ENCODE measurements at regions not wholly inside any gene's neighbourhood (a gene's known extent, or its start where the extent isn't known, plus 50 kb on each side); places are given as distances from the start of the nearest gene placed in this dataset.

DNA sequence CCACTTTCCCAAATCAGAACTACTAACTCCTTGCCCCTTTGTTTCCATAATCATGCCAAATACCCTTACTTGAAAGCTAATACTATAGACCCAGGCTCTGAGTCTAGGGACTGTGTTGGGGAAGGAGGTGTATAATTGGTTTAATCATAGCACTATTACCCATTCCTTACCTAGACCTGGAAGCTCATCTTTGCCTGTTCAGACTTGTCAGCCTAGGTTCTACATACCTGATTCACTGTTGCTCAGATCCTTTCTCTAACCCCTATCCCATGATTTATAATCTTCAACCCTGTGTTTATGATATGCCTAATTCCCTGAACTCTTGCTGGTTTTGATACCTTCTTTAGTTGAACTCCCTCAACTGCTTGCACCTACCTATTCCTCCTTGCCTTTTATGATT is 123.1 kb upstream of the GRIA3 start:
- Histone ChIP-seq H3K9me3 (no peaks in the 10 kb centered on the region), H3K4me3 (no peak overlapping the region), H3K36me3 (no peaks in the 10 kb centered on the region), H3K27ac (no peak overlapping the region), H3K4me1 (no peaks in the 10 kb centered on the region), H3K27me3 (no peaks in the 10 kb centered on the region)
- DNase-seq: no peak
- ATAC-seq (ENCODE audit: low FRiP score in 2 of 2): no peak
- TF ChIP-seq POLR2AphosphoS5 (IDR thresholded peaks at IDR 0.05): no peak

DNA sequence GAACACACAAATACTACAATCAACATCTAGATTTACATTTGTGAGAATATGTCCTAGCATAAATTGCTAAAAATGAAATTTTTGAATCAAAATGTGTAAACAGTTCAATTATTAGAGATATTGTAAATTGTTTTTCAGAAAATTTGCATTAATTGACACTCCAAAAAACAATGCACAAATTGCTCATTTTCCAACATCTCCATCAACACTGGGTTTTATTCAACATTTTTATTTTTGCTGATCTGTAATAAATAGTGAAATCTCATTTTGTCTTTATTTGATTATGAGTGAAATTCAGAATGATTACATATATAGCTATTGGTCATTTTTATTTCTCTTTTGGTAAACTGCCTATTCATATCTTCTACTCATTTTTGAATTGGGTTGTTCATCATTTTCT is 120.0 kb upstream of the GRIA3 start:
- H3K36me3 ChIP-seq: no peaks in the 10 kb centered on the region
- no peak overlapping the region for H3K4me3 ChIP-seq
- TF ChIP-seq POLR2AphosphoS5 (IDR thresholded peaks at IDR 0.05) (no peak), POLR2A (IDR thresholded peaks at IDR 0.05) (no peak), EP300 (IDR thresholded peaks at IDR 0.05) (no peak)
- TF ChIP-seq, protein P1, sequence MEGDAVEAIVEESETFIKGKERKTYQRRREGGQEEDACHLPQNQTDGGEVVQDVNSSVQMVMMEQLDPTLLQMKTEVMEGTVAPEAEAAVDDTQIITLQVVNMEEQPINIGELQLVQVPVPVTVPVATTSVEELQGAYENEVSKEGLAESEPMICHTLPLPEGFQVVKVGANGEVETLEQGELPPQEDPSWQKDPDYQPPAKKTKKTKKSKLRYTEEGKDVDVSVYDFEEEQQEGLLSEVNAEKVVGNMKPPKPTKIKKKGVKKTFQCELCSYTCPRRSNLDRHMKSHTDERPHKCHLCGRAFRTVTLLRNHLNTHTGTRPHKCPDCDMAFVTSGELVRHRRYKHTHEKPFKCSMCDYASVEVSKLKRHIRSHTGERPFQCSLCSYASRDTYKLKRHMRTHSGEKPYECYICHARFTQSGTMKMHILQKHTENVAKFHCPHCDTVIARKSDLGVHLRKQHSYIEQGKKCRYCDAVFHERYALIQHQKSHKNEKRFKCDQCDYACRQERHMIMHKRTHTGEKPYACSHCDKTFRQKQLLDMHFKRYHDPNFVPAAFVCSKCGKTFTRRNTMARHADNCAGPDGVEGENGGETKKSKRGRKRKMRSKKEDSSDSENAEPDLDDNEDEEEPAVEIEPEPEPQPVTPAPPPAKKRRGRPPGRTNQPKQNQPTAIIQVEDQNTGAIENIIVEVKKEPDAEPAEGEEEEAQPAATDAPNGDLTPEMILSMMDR (IDR thresholded peaks at IDR 0.05): no peak
- ATAC-seq (ENCODE audit: low FRiP score in 2 of 2): no peak
- H3K9me3 ChIP-seq: no peaks in the 10 kb centered on the region
- H3K27ac ChIP-seq: no peak overlapping the region
- H3K4me1 ChIP-seq: no peaks in the 10 kb centered on the region
- H3K27me3 ChIP-seq: no peaks in the 10 kb centered on the region
- DNase-seq: no peak

DNA sequence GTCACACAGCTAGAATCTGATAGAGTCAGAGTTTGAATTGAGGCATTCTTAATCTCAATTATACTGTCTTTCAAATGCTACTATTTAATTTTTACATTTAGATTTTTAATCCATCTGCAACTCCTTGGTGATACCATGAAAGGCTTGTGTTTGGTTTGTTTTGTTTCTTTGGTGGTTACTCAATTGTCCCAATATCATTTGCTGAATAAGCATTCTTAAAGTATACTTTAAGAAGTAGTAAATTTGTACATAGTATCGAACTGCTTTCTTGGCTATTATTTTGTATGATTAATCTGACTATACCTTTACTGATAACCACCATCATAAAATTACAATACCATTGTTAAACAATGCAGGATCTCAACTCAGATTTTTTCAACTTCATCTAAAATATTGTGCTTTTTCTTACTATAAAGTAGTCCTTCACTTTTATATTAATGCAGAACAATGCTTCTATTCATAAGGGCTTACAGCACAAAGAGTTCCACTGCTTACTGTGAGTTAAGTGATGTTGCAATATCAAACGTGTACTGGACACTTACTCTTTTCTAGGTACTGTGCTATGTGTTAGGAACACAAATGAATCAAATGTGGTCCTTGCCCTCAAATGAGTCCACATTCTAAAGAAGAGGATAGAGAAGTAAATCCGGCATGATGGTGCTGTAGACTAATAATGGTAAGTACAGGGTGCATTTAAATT is 111.2 kb upstream of the GRIA3 start:
- TF ChIP-seq POLR2A (IDR thresholded peaks at IDR 0.05) (no peak), EP300 (IDR thresholded peaks at IDR 0.05) (no peak), POLR2AphosphoS5 (IDR thresholded peaks at IDR 0.05) (no peak)
- TF ChIP-seq, protein P1 (IDR thresholded peaks at IDR 0.05): no peak

DNA sequence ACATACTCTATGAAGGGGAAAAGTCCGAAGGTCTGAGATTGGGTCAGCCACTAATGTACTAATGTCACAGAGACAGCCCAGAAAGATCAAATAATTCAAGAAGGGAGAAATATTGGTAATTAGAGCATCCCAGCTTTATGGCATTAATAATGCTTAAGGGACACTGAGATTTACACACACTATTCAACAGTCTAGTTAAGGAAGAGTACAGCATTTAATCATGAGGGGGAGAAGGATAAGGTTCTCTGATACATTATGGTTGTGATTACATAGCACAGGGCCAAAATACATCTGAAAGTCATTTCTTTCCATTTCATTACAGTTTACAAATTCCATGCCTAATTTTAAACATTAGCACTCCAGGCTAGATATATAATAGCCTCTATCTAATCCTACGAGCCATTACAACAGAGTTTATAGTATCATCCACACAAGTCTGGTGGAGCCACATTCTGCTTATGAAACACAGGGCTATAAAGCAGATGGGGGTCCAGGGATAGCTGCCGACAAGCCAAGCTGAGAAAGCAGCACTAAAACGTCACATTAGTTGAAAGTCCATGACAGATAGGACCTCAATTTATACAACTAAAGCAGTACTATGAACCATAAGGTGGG is 108.0 kb upstream of the GRIA3 start:
- Histone ChIP-seq H3K36me3 (no peaks in the 10 kb centered on the region), H3K27me3 (no peaks in the 10 kb centered on the region), H3K4me1 (no peaks in the 10 kb centered on the region), H3K9me3 (no peaks in the 10 kb centered on the region), H3K4me3 (no peak overlapping the region), H3K27ac (no peak overlapping the region)
- ATAC-seq (ENCODE audit: low FRiP score in 2 of 2): no peak
- TF ChIP-seq EP300 (IDR thresholded peaks at IDR 0.05) (no peak), POLR2A (IDR thresholded peaks at IDR 0.05) (no peak), POLR2AphosphoS5 (IDR thresholded peaks at IDR 0.05) (no peak)
- TF ChIP-seq, protein P1 (IDR thresholded peaks at IDR 0.05): no peak
- no peak for DNase-seq
- 54 to 56% methylated on average over 4 of the region's 4 CpGs for WGBS, 2 donors

More for the DNA sequence above, 111.2 kb upstream of the GRIA3 start:
- Histone ChIP-seq H3K36me3 (no peaks in the 10 kb centered on the region), H3K27me3 (no peaks in the 10 kb centered on the region), H3K4me3 (no peak overlapping the region), H3K9me3 (no peaks in the 10 kb centered on the region), H3K4me1 (no peaks in the 10 kb centered on the region), H3K27ac (no peak overlapping the region)
- ATAC-seq (ENCODE audit: low FRiP score in 2 of 2) (no peak), DNase-seq (no peak)
- WGBS, 2 donors: 58 to 68% methylated on average over 3 of the region's 3 CpGs

DNA sequence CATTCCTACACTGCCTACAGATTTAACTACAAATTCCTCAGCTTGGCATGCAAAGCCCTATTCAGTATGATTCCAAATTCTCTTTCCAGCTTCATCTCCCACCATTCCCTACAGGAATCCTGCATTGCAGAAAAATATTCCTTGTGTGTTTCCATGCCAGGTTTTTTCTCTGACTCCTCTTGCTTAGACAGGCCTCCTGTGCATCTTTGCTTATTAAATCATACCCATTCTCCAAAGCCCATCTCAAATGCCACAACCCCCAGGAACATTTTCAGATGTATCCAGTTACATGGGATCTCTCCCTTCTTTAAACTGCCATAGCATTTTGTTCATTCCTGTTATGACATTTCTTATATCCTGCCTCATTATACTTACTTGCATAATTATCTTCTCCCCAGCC is 106.4 kb upstream of the GRIA3 start:
- no peak overlapping the region for H3K27ac ChIP-seq
- no peak overlapping the region for H3K4me3 ChIP-seq
- ATAC-seq (ENCODE audit: low FRiP score in 2 of 2) (no peak), DNase-seq (no peak)
- H3K36me3 ChIP-seq: no peaks in the 10 kb centered on the region
- H3K9me3 ChIP-seq: no peaks in the 10 kb centered on the region
- TF ChIP-seq POLR2AphosphoS5 (IDR thresholded peaks at IDR 0.05): no peak
- TF ChIP-seq POLR2A (IDR thresholded peaks at IDR 0.05): no peak
- TF ChIP-seq EP300 (IDR thresholded peaks at IDR 0.05): no peak
- TF ChIP-seq, protein P1 (IDR thresholded peaks at IDR 0.05): no peak
- H3K4me1 ChIP-seq: no peaks in the 10 kb centered on the region
- no peaks in the 10 kb centered on the region for H3K27me3 ChIP-seq
